Panc1 (cell line): ENCODE measurements at regions not wholly inside any gene's neighbourhood (a gene's known extent, or its start where the extent isn't known, plus 50 kb on each side); places are given as distances from the start of the nearest gene placed in this dataset.

Experiments used
- ATAC-seq: fragments of 200-7000 bp; cut with Tn5 transposase; 2 replicates; pipeline ENCODE4 v1.9.1; 2020; ENCODE audit warnings: mild to moderate bottlenecking, moderate library complexity
- BruUV-seq: library from RNA; stranded (reverse); fragments of 400-500 nt; replicated peaks from 2 replicates; lab custom pipeline; 2021; lab: Mats Ljungman, UMichigan
- CTCF ChIA-PET: fragments of 300-600 bp; sonication (Branson Sonifier 250); formaldehyde crosslinking; loops from one replicate; lab custom pipeline; 2022; ENCODE audit warnings: antibody characterized with exemption; lab: Charles Lee
- POLR2A ChIA-PET: fragments of 300-600 bp; sonication (Branson Sonifier 250); formaldehyde crosslinking; loops from one replicate; lab custom pipeline; 2022; ENCODE audit warnings: antibody characterized with exemption; lab: Charles Lee
- DNase-seq: peaks from one replicate; pipeline ENCODE4 v3.0.0-alpha.2; 2010; ENCODE audit warnings: low read depth, low spot score
- H3K27ac ChIP-seq: 2 replicates; pipeline ENCODE4 v1.5.1; 2011; ENCODE audit warnings: mild to moderate bottlenecking, low read length, inconsistent platforms
- H3K27me3 ChIP-seq: fragments of 200-500 bp; sonication (Bioruptor generic); 2 replicates; pipeline ENCODE4 v1.6.0; 2014; ENCODE audit warnings: low read length, inconsistent platforms; ENCODE audit not compliant: control insufficient read depth, insufficient read depth
- H3K36me3 ChIP-seq: fragments of 200-500 bp; sonication (Bioruptor generic); 2 replicates; pipeline ENCODE4 v1.5.1; 2014; ENCODE audit warnings: inconsistent platforms, mild to moderate bottlenecking, low read length, moderate library complexity; ENCODE audit not compliant: control insufficient read depth, insufficient read depth
- H3K4me1 ChIP-seq: 2 replicates; pipeline ENCODE4 v1.5.1; 2011; ENCODE audit warnings: inconsistent platforms, mild to moderate bottlenecking, low read length, moderate library complexity; ENCODE audit not compliant: control insufficient read depth, insufficient read depth
- H3K4me3 ChIP-seq, 2 experiments: 2 replicates each; pipeline ENCODE4 v1.5.1; 2011 to 2012; ENCODE audit warnings: low read depth in 2 of 2, low read length in 2 of 2, mild to moderate bottlenecking in 2 of 2, inconsistent platforms in 1 of 2, moderate library complexity in 1 of 2
- H3K9me3 ChIP-seq: fragments of 200-500 bp; sonication (Bioruptor generic); 2 replicates; pipeline ENCODE4 v1.5.1; 2014; ENCODE audit warnings: low read depth, mild to moderate bottlenecking, inconsistent platforms, low read length, moderate library complexity; ENCODE audit not compliant: control insufficient read depth, insufficient read depth
- CTCF ChIP-seq: fragments of 450-650 bp; IDR thresholded peaks from 2 replicates; pipeline ENCODE4 v1.5.1; 2017; ENCODE audit warnings: mild to moderate bottlenecking
- POLR2AphosphoS5 ChIP-seq: IDR thresholded peaks from 2 replicates; pipeline ENCODE4 v1.6.1; 2012; ENCODE audit warnings: mild to moderate bottlenecking, low read depth, low read length, moderate library complexity
- REST ChIP-seq, 2 experiments: IDR thresholded peaks; 2 replicates each; pipeline ENCODE4 v1.6.1; 2011 to 2012; ENCODE audit warnings: low read depth in 2 of 2, control low read depth in 1 of 2, low read length in 1 of 2, mild to moderate bottlenecking in 1 of 2, moderate library complexity in 1 of 2; ENCODE audit not compliant: insufficient read depth in 1 of 2
- SIN3A ChIP-seq: IDR thresholded peaks from 2 replicates; pipeline ENCODE4 v1.6.1; 2012; ENCODE audit warnings: low read depth, mild to moderate bottlenecking, low read length, moderate library complexity, borderline replicate concordance; ENCODE audit not compliant: insufficient read depth
- TCF7L2 ChIP-seq: IDR thresholded peaks from 2 replicates; pipeline ENCODE4 v1.6.1; 2011; ENCODE audit warnings: mild to moderate bottlenecking, low read depth, low read length, inconsistent platforms
- in situ Hi-C: cut with HindIII; loops from 2 replicates; pipeline ENCODE4 v1.10.0; 2016; ENCODE audit warnings: low sequenced_read_pairs, low pct_unique_long_range_greater_than_20kb
- intact Hi-C: fragments of 100-400 bp; cut with micrococcal nuclease; formaldehyde crosslinking; loops from one replicate; pipeline ENCODE4 v1.10.0; 2022; ENCODE audit not compliant: unreplicated experiment

GRCh38 chr7:52311886-52312285, 723.5 kb upstream of the POM121L12 start:
- POLR2A ChIA-PET, result interaction anchor here (0.5 kb wide), 1 partner anchor 514 kb away, joined by 4 read pairs; no protein-coding TSS in a partner anchor
- H3K27ac ChIP-seq, result no peak overlapping the region
- no TSS peak for BruUV-seq
- H3K27me3 ChIP-seq, result no peaks in the 10 kb centered on the region
- no peaks in the 10 kb centered on the region for H3K36me3 ChIP-seq
- no peak overlapping the region for H3K4me3 ChIP-seq
- ATAC-seq, result no peak
- in situ Hi-C loops (no loop called here), intact Hi-C loops (no loop called here)
- TF ChIP-seq SIN3A (no peak), CTCF (no peak), REST (IDR thresholded peaks at IDR 0.05; ENCODE audit: insufficient read depth in 1 of 2, low read depth in 2 of 2, low read length in 1 of 2) (no peak), TCF7L2 (no peak), POLR2AphosphoS5 (no peak)
- H3K9me3 ChIP-seq, result no peaks in the 10 kb centered on the region
- CTCF ChIA-PET, result no interaction called here
- H3K4me1 ChIP-seq, result no peaks in the 10 kb centered on the region
- DNase-seq, result no peak

- no peaks in the 10 kb centered on the region for H3K36me3 ChIP-seq
- no peak overlapping the region for H3K4me3 ChIP-seq
- intact Hi-C loops, result no loop called here
- no peaks in the 10 kb centered on the region for H3K27me3 ChIP-seq
- no peak for ATAC-seq
- POLR2A ChIA-PET, result no interaction called here
- no peak overlapping the region for H3K27ac ChIP-seq
- no peak for DNase-seq
- BruUV-seq, result no TSS peak
- CTCF ChIA-PET, result no interaction called here
- no peaks in the 10 kb centered on the region for H3K4me1 ChIP-seq
- in situ Hi-C loops, result no loop called here
- H3K9me3 ChIP-seq, result no peaks in the 10 kb centered on the region
- TF ChIP-seq POLR2AphosphoS5 (no peak), REST (IDR thresholded peaks at IDR 0.05; ENCODE audit: insufficient read depth in 1 of 2, low read depth in 2 of 2, low read length in 1 of 2) (no peak), TCF7L2 (no peak), CTCF (no peak), SIN3A (no peak)
Observed at GRCh38 chr7:52309631-52310030, 725.8 kb upstream of the POM121L12 start.
